ENCODE measurements at regions not wholly inside any gene's neighbourhood (a gene's known extent, or its start where the extent isn't known, plus 50 kb on each side); places are given as distances from the start of the nearest gene placed in this dataset.

DNA sequence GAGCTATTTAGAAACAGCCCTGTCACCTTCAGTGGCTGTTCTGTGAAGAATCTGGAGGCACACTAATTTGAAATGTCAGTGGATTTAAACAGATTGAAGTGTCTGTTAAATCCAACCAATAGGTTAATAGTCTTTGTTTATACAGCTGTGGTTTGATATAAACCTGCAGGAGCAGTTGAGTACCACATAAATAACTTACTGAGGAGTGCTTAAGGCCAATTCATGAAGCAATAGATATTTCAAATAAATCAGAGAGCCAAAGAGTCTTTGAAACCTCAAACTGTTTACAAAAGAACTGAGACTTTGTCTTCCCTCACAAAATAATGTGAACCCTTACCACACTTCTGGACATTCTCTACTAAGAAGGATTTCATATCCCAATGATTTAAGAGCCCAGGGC lies 111.9 kb downstream of the FEM1C start:
- peaks cover 0 to 49% (median 14%) of the 10 kb centered on the region in 3 donors for H3K4me1 ChIP-seq
- intact Hi-C loops (cut with DNase I), result no loop called here
- no peaks in the 10 kb centered on the region for H3K36me3 ChIP-seq
- no peaks in the 10 kb centered on the region for H3K9me3 ChIP-seq
- no peak overlapping the region for H3K27ac ChIP-seq
- no peaks in the 10 kb centered on the region for H3K27me3 ChIP-seq
- no peak for DNase-seq
- TF ChIP-seq, protein P1, sequence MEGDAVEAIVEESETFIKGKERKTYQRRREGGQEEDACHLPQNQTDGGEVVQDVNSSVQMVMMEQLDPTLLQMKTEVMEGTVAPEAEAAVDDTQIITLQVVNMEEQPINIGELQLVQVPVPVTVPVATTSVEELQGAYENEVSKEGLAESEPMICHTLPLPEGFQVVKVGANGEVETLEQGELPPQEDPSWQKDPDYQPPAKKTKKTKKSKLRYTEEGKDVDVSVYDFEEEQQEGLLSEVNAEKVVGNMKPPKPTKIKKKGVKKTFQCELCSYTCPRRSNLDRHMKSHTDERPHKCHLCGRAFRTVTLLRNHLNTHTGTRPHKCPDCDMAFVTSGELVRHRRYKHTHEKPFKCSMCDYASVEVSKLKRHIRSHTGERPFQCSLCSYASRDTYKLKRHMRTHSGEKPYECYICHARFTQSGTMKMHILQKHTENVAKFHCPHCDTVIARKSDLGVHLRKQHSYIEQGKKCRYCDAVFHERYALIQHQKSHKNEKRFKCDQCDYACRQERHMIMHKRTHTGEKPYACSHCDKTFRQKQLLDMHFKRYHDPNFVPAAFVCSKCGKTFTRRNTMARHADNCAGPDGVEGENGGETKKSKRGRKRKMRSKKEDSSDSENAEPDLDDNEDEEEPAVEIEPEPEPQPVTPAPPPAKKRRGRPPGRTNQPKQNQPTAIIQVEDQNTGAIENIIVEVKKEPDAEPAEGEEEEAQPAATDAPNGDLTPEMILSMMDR (IDR thresholded peaks at IDR 0.05), result no peak
- no peak for TF ChIP-seq POLR2A (IDR thresholded peaks at IDR 0.05)
- H3K4me3 ChIP-seq, result no peak overlapping the region

DNA sequence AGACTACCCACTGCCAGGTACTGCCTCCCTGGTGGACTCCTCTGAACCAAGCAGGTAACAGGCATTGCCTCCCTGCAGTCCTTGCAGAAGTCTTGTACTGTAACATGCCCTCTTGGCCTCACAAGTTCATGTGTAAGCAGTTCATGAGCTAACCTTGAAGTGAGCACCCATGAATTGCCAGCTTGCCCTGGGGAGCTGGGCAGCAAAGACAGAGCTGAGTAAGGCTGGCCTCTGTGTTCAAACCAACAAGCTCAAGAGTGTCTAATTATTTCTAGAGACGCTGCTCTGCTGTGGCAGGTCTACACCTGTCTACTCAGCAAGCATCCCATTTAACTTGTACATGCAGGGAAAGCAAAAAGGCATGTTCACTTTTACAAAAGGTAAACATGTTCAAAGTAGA lies 113.5 kb downstream of the FEM1C start:
- Histone ChIP-seq H3K4me1 (peaks cover 0 to 44% (median 13%) of the 10 kb centered on the region in 3 donors), H3K9me3 (no peaks in the 10 kb centered on the region), H3K4me3 (no peak overlapping the region), H3K27me3 (no peaks in the 10 kb centered on the region), H3K36me3 (no peaks in the 10 kb centered on the region), H3K27ac (no peak overlapping the region)
- intact Hi-C loops (cut with DNase I), result no loop called here
- WGBS, 2 donors, result 57 to 67% methylated on average over 1 of the region's 1 CpG
- no peak for DNase-seq
- TF ChIP-seq, protein P1 (IDR thresholded peaks at IDR 0.05), result no peak
- TF ChIP-seq POLR2A (IDR thresholded peaks at IDR 0.05), result no peak

DNA sequence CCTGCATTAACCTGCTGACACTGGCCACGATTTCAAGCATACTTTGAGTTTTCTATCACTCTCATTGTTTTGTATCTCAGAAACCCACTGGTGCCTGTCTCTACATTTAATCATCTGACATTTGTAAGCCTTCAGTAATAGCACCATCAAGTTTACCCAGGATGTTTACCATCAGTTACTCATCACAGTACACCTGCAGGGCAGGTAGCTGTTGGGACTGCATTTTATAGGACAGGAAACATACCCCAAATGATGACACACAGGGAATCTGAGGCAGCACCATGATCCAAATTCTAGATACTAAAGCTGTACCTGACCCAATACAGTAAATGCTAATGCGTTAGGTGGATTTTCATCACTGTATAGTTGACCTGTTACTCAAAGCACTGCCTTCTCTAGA lies 114.2 kb downstream of the FEM1C start:
- Histone ChIP-seq H3K27ac (no peak overlapping the region), H3K4me3 (no peak overlapping the region), H3K9me3 (no peaks in the 10 kb centered on the region), H3K36me3 (no peaks in the 10 kb centered on the region), H3K4me1 (peaks cover 0 to 36% (median 9%) of the 10 kb centered on the region in 3 donors), H3K27me3 (no peaks in the 10 kb centered on the region)
- TF ChIP-seq, protein P1 (IDR thresholded peaks at IDR 0.05), result no peak
- no peak for TF ChIP-seq POLR2A (IDR thresholded peaks at IDR 0.05)
- intact Hi-C loops (cut with DNase I), result no loop called here
- 56 to 63% methylated on average over 2 of the region's 2 CpGs for WGBS, 2 donors
- DNase-seq, result no peak

DNA sequence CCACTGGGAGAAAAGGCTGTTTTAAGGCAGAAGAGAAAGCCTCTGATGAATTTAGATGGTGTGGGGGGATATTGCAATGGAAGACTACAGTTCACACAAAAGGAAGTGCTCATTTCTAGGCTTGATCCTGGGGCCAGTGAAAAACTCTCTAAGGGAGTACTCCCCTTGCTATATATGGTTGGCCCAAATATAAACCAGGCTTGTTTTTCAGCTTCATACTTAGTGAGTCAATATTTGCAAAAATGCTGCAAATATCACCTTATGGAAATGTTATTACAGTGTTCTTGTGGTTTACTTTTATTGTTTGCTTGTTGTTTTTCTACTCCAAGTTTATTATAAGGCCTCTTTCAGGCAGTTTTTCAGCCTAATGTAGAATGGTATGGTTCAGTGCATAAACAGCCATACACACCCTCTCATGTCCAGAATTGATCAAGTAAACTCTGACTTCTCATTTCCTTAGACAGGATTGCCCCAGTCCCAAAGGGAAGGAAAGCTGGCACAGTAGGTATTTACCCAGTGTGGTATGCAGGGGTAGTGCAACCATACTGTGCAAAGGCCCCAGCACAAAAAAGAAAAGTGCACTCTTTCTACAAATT lies 115.1 kb downstream of the FEM1C start:
- Histone ChIP-seq H3K27ac (no peak overlapping the region), H3K4me1 (peaks cover 0 to 31% (median 8%) of the 10 kb centered on the region in 3 donors), H3K9me3 (no peaks in the 10 kb centered on the region), H3K36me3 (no peaks in the 10 kb centered on the region), H3K4me3 (no peak overlapping the region), H3K27me3 (no peaks in the 10 kb centered on the region)
- intact Hi-C loops (cut with DNase I), result no loop called here
- DNase-seq, result no peak
- TF ChIP-seq POLR2A (IDR thresholded peaks at IDR 0.05), result no peak

DNA sequence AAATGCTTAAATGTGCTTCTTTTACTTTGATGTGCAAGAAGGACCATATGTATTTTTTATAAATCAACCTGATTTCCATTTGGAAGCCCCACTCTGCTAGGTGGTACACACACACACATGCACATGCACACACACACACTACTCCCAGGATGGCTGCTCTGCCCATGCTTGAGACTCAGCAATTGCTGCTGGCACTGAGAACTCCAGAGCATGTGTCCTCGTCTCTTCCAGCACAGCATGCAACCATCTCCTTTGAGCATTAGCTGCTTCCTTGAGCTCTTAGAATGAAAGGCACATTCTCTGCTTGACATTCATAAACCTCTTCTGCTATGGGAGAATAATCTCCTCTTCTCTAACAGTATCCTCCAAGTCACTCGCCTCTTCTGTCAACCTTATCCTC lies 115.9 kb downstream of the FEM1C start:
- no peak for TF ChIP-seq POLR2A (IDR thresholded peaks at IDR 0.05)
- TF ChIP-seq, protein P1 (IDR thresholded peaks at IDR 0.05), result no peak
- Histone ChIP-seq H3K4me3 (no peak overlapping the region), H3K9me3 (no peaks in the 10 kb centered on the region), H3K27me3 (no peaks in the 10 kb centered on the region), H3K27ac (peak overlapping the region in 1 of 4 donors; percentile 20), H3K4me1 (peaks cover 0 to 37% (median 13%) of the 10 kb centered on the region in 3 donors), H3K36me3 (no peaks in the 10 kb centered on the region)
- no peak for DNase-seq
- intact Hi-C loops (cut with DNase I), result no loop called here
- 69 to 81% methylated on average over 2 of the region's 2 CpGs for WGBS, 2 donors

DNA sequence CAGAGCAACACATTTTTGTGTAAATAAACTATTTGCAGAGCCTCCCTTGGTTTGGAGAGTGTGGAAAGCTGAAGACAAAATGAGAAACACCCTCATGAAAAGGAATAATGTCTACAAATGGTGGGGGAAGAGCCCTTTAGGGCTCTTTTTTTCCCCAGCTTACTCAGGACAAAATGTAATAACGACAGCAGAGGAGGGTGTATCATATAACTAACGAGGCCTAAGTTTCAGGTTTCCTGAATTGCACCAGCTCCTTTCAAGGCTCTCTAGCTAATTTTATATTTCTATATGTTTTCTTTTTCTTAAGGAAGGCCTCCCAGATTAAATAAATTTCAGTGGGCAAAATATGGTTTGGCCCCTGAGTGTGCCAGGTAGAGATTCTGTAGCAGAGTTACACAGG lies 116.3 kb downstream of the FEM1C start:
- H3K27me3 ChIP-seq, result no peaks in the 10 kb centered on the region
- 84 to 85% methylated on average over 2 of the region's 2 CpGs for WGBS, 2 donors
- TF ChIP-seq, protein P1 (IDR thresholded peaks at IDR 0.05), result no peak
- no peak for TF ChIP-seq POLR2A (IDR thresholded peaks at IDR 0.05)
- no peak for DNase-seq
- H3K9me3 ChIP-seq, result no peaks in the 10 kb centered on the region
- H3K36me3 ChIP-seq, result no peaks in the 10 kb centered on the region
- intact Hi-C loops (cut with DNase I), result no loop called here
- no peak overlapping the region for H3K4me3 ChIP-seq
- H3K27ac ChIP-seq, result no peak overlapping the region
- peaks cover 0 to 41% (median 17%) of the 10 kb centered on the region in 3 donors for H3K4me1 ChIP-seq
